OCI-LY3 (cell line): ENCODE measurements at regions not wholly inside any gene's neighbourhood (a gene's known extent, or its start where the extent isn't known, plus 50 kb on each side); places are given as distances from the start of the nearest gene placed in this dataset.

ENCODE experiments used
- CTCF ChIP-seq: fragments of 200-600, 300-600 bp; sonication (generic); IDR thresholded peaks from 2 replicates; pipeline ENCODE4 v1.5.1; 2014; ENCODE audit warnings: antibody characterized with exemption, low read length, low read depth
- EZH2phosphoT487 ChIP-seq: fragments of 200-600 bp; shearing (Covaris generic); IDR thresholded peaks from 2 replicates; pipeline ENCODE4 v1.6.1; 2018; ENCODE audit warnings: antibody characterized with exemption, mixed run types, low read depth

- no peak for TF ChIP-seq CTCF
- TF ChIP-seq EZH2phosphoT487, result no peak
Observed at GRCh38 chr7:106448992-106449859, 164.4 kb upstream of the NAMPT start.
